Ureter (tissue), 1 donor: ENCODE measurements at regions not wholly inside any gene's neighbourhood (a gene's known extent, or its start where the extent isn't known, plus 50 kb on each side); places are given as distances from the start of the nearest gene placed in this dataset.

ENCODE experiments used
- DNase-seq: peaks from one replicate; pipeline ENCODE4 v3.0.0-alpha.2; 2020; ENCODE audit warnings: low spot score
- donor health status: DM: yes; HTN: yes; CAD: no.

GRCh38 chr13:107211073-107211472, 643.1 kb upstream of the ARGLU1 start:
- peak; percentile 79 for DNase-seq

GRCh38 chr13:107210723-107211030, 642.7 kb upstream of the ARGLU1 start:
- DNase-seq = no peak

GRCh38 chr13:107209824-107210722, 642.1 kb upstream of the ARGLU1 start:
- DNase-seq = no peak

GRCh38 chr13:107208889-107209288, 641.0 kb upstream of the ARGLU1 start:
- DNase-seq = no peak

- peak; percentile 66 for DNase-seq
These were observed 637.6 kb upstream of the ARGLU1 start for GRCh38 chr13:107205318-107206104.

- DNase-seq = no peak
These were observed 635.4 kb upstream of the ARGLU1 start for GRCh38 chr13:107203146-107203847.

- no peak for DNase-seq
These were observed 634.6 kb upstream of the ARGLU1 start for GRCh38 chr13:107202371-107203023.

- DNase-seq = no peak
These were observed 632.6 kb upstream of the ARGLU1 start for GRCh38 chr13:107200491-107200890.

- no peak for DNase-seq
These were observed 624.4 kb upstream of the ARGLU1 start for GRCh38 chr13:107192289-107192688.

- DNase-seq = no peak
These were observed 622.1 kb upstream of the ARGLU1 start for GRCh38 chr13:107190065-107190464.

- DNase-seq = no peak
These were observed 618.0 kb upstream of the ARGLU1 start for GRCh38 chr13:107185889-107186288.

- no peak for DNase-seq
These were observed 602.5 kb upstream of the ARGLU1 start for GRCh38 chr13:107170270-107170931.

- no peak for DNase-seq
These were observed 589.3 kb upstream of the ARGLU1 start for GRCh38 chr13:107157271-107157670.

GRCh38 chr13:107144432-107144831, 576.5 kb upstream of the ARGLU1 start:
- no peak for DNase-seq

- no peak for DNase-seq
These were observed 573.8 kb upstream of the ARGLU1 start for GRCh38 chr13:107141767-107142166.

- DNase-seq = peak; percentile 45
These were observed 571.1 kb upstream of the ARGLU1 start for GRCh38 chr13:107139006-107139405.

- no peak for DNase-seq
These were observed 570.5 kb upstream of the ARGLU1 start for GRCh38 chr13:107138486-107138885.

GRCh38 chr13:107133950-107134349, 566.0 kb upstream of the ARGLU1 start:
- no peak for DNase-seq

- DNase-seq = no peak
These were observed 562.6 kb upstream of the ARGLU1 start for GRCh38 chr13:107130566-107130965.

- no peak for DNase-seq
These were observed 556.8 kb upstream of the ARGLU1 start for GRCh38 chr13:107124730-107125129.

GRCh38 chr13:107124129-107124718, 556.3 kb upstream of the ARGLU1 start:
- no peak for DNase-seq
